GM18951 (cell line): ENCODE measurements at regions not wholly inside any gene's neighbourhood (a gene's known extent, or its start where the extent isn't known, plus 50 kb on each side); places are given as distances from the start of the nearest gene placed in this dataset.

Source experiments
- POLR2A ChIP-seq: IDR thresholded peaks from 4 replicates; pipeline ENCODE4 v1.6.1; 2011; ENCODE audit warnings: mild to moderate bottlenecking; ENCODE audit not compliant: insufficient read length, insufficient read depth; ENCODE audit errors: extremely low read depth
- in situ Hi-C: fragments of 300-500 bp; cut with MboI; formaldehyde crosslinking; loops from one replicate; pipeline ENCODE4 v1.12.0; 2022; ENCODE audit warnings: low sequenced_read_pairs, mixed read lengths, inconsistent platforms; ENCODE audit not compliant: unreplicated experiment

DNA sequence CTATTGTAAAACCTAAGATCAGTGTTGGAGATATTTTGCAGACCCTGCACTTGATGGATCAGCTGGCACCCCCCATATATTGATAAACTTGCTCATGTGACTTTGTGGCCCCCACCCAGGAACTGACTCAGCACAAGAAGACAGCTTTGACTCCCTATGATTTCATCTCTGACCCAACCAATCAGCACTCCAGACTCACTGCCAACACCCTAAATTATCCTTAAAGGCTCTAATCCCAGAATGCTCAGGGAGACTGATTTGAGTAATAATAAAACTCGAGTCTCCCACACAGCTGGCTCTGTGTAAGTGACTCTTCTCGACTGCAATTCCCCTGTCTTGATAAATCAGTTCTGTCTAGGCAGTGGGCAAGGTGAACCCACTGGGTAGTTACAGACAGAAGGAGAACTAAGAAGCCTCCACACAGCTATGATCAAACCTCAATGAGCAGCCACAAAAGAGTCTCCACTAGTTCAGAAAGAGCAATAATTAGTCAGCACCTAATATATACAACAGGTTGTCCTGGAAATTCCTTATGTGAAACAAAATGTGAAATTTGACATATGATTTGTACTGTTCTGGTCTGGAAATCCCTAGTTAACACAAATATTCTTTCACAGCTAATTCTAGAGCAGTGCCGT lies 52.2 kb downstream of the ACTL7B start:
- in situ Hi-C loops: no loop called here
- no peak for TF ChIP-seq POLR2A

GRCh38 chr9:108802967-108803366 lies 52.8 kb downstream of the ACTL7B start:
- in situ Hi-C loops: no loop called here

DNA sequence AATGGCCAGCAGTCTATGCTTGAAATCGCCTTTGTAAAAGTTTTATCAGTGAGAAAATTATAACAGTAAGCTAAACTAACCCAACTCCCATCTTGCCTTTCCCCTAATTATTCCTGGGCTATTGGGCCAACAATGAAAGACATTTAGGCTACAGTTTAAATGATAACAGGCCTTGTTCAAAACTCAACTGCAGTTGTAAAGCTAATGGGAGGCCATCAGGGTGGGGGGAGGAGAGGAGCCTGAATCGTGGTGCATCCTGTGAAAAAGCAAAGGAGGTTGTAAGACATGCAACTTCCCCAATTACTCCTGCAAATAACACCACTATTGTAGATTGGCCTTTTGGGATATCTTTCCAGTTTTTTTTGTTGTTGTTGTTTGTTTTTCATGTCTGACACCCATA lies 53.8 kb downstream of the ACTL7B start:
- TF ChIP-seq POLR2A: no peak
- in situ Hi-C loops: no loop called here

More at GRCh38 chr9:108802967-108803366, 52.8 kb downstream of the ACTL7B start:
- no peak for TF ChIP-seq POLR2A

- TF ChIP-seq POLR2A: no peak
- in situ Hi-C loops: no loop called here
Measured at GRCh38 chr9:108800632-108801099, 55.1 kb downstream of the ACTL7B start.

- in situ Hi-C loops: no loop called here
- TF ChIP-seq POLR2A: no peak
Measured at GRCh38 chr9:108793573-108793972, 62.2 kb downstream of the ACTL7B start.

DNA sequence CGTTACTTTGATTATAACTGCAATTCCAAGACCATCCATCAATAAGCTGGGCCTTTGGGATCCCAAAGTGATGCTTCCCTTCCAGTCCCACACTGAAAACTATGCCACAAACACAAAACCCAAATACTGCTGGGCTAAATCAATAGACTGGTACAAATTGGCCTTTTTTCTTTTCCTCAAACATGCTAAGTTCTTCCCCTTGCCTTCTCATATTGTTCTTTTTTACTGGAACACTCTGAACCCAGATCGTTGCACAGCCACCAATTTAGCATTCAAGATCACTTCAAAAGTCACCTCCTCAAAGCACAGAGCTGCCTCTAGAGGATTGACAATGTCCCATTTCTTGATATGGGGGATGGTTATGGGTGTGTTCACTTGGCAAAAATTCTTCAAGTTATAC lies 66.0 kb downstream of the ACTL7B start:
- in situ Hi-C loops: no loop called here
- no peak for TF ChIP-seq POLR2A

- in situ Hi-C loops: no loop called here
- no peak for TF ChIP-seq POLR2A
Measured at GRCh38 chr9:108787690-108788048, 68.1 kb downstream of the ACTL7B start.

- in situ Hi-C loops: no loop called here
- no peak for TF ChIP-seq POLR2A
Measured at GRCh38 chr9:108786901-108787689, 68.7 kb downstream of the ACTL7B start.

DNA sequence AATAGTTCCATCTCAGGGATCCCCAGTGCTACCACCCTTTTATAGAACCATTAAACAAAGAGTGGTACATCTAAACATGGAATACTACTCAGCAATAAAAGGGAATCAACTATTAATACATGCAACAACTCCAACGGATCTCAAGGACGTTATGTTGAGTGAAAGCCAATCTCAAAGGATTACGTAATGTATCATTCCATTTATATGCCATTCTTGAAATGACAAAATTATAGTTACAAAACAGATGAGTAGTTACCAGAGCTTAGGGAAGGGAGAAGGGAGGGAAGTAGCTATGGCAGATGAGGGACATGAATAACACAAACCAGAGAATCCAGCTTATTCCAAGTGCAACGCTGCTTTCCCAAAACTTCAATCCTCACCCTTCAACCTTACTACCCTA lies 69.5 kb downstream of the ACTL7B start:
- in situ Hi-C loops: no loop called here
- no peak for TF ChIP-seq POLR2A

- in situ Hi-C loops: no loop called here
- TF ChIP-seq POLR2A: no peak
Measured at GRCh38 chr9:108784998-108785397, 70.8 kb downstream of the ACTL7B start.

- TF ChIP-seq POLR2A: no peak
- in situ Hi-C loops: no loop called here
Measured at GRCh38 chr9:108783731-108784495, 71.9 kb downstream of the ACTL7B start.

GRCh38 chr9:108783326-108783725 lies 72.5 kb downstream of the ACTL7B start:
- TF ChIP-seq POLR2A: no peak
- in situ Hi-C loops: no loop called here

- TF ChIP-seq POLR2A: no peak
- in situ Hi-C loops: no loop called here
Measured at GRCh38 chr9:108780942-108781734, 74.6 kb downstream of the ACTL7B start.
